Kidney (tissue), 13 donors: ENCODE measurements at regions not wholly inside any gene's neighbourhood (a gene's known extent, or its start where the extent isn't known, plus 50 kb on each side); places are given as distances from the start of the nearest gene placed in this dataset.

Experiments
- DNase-seq, 5 donors: peaks; one replicate each; pipeline ENCODE4 v3.0.0-alpha.2; 2013 to 2020
- FAIRE-seq: peaks from 2 replicates; lab custom pipeline; 2012; peaks lifted over from hg19 to GRCh38; lab: Jason Lieb, UNC
- H3K27ac ChIP-seq, 2 donors: one replicate each; pipeline ENCODE4 v1.7.0; 2013; ENCODE audit warnings: low read depth in 2 of 2, low read length in 2 of 2, inconsistent platforms in 1 of 2
- H3K27me3 ChIP-seq: one replicate; pipeline ENCODE4 v1.7.1; 2013; ENCODE audit warnings: low read length, inconsistent platforms; ENCODE audit not compliant: control insufficient read depth, insufficient read depth
- H3K36me3 ChIP-seq, 3 donors: one replicate each; pipeline versions ENCODE4 v1.7.0 to v1.7.1; 2013; ENCODE audit warnings: low read length in 3 of 3, control low read depth in 1 of 3, inconsistent platforms in 1 of 3; ENCODE audit not compliant: insufficient read depth in 3 of 3, control insufficient read depth in 2 of 3
- H3K4me1 ChIP-seq, 3 donors: one replicate each; pipeline versions ENCODE4 v1.7.0 to v1.7.1; 2013; ENCODE audit warnings: low read length in 3 of 3, inconsistent platforms in 1 of 3, low read depth in 1 of 3; ENCODE audit not compliant: control insufficient read depth in 2 of 3, insufficient read depth in 2 of 3
- H3K4me3 ChIP-seq, 3 donors: one replicate each; pipeline versions ENCODE4 v1.7.0 to v1.8.1; 2013; ENCODE audit warnings: low read length in 3 of 3, control low read depth in 1 of 3, inconsistent platforms in 1 of 3
- H3K9ac ChIP-seq, 3 donors: one replicate each; pipeline versions ENCODE4 v1.7.0 to v1.7.1; 2013; ENCODE audit warnings: low read length in 3 of 3, control low read depth in 1 of 3, inconsistent platforms in 1 of 3
- H3K9me3 ChIP-seq, 3 donors: one replicate each; pipeline versions ENCODE4 v1.7.0 to v1.7.1; 2013; ENCODE audit warnings: low read length in 3 of 3, control low read depth in 1 of 3, inconsistent platforms in 1 of 3; ENCODE audit not compliant: control insufficient read depth in 2 of 3, insufficient read depth in 1 of 3
- CTCF ChIP-seq: IDR thresholded peaks from 3 replicates; pipeline ENCODE4 v1.5.1; 2012; ENCODE audit warnings: mild to moderate bottlenecking, moderate library complexity, borderline replicate concordance; ENCODE audit not compliant: insufficient read depth; ENCODE audit errors: extremely low read depth
- intact Hi-C: fragments of 100-400 bp; cut with DNase I; formaldehyde crosslinking; loops from one replicate; pipeline ENCODE4 v1.11.1; 2022
- donor health status: control.
- donor health status: control.
- donor health status: control.
- donor health status: control.
- donor health status: control.
- donor health status: DM: yes; HTN: yes; CAD: no.
- donor health status: Normal renal cell carcinoma (clear cell type).

- DNase-seq (no peak), FAIRE-seq (no peak)
- H3K4me3 ChIP-seq: no peak overlapping the region
- intact Hi-C loops: no loop called here
- no peak overlapping the region for H3K9ac ChIP-seq
- H3K27me3 ChIP-seq: no peaks in the 10 kb centered on the region
- TF ChIP-seq CTCF: no peak
- H3K9me3 ChIP-seq: no peaks in the 10 kb centered on the region
- no peak overlapping the region for H3K27ac ChIP-seq
- H3K36me3 ChIP-seq: no peaks in the 10 kb centered on the region
- H3K4me1 ChIP-seq: no peaks in the 10 kb centered on the region
Observed at GRCh38 chr15:57849317-57849716, 142.8 kb downstream of the POLR2M start.

- no peak for FAIRE-seq
- Histone ChIP-seq H3K4me3 (no peak overlapping the region), H3K27me3 (no peaks in the 10 kb centered on the region), H3K9ac (no peak overlapping the region), H3K36me3 (no peaks in the 10 kb centered on the region), H3K4me1 (no peaks in the 10 kb centered on the region), H3K27ac (no peak overlapping the region), H3K9me3 (no peaks in the 10 kb centered on the region)
- no peak for DNase-seq
- intact Hi-C loops: loop anchor here (10.0 kb wide), 2 partner anchors 100 to 200 kb away; no protein-coding TSS in a partner anchor
- TF ChIP-seq CTCF: no peak
Observed at GRCh38 chr15:57854531-57854930, 148.0 kb downstream of the POLR2M start.

GRCh38 chr15:57857871-57858270 lies 151.4 kb downstream of the POLR2M start:
- intact Hi-C loops: loop anchor here (10.0 kb wide), 2 partner anchors 103 to 203 kb away; no protein-coding TSS in a partner anchor
- Histone ChIP-seq H3K9ac (no peak overlapping the region), H3K27me3 (no peaks in the 10 kb centered on the region), H3K4me3 (no peak overlapping the region), H3K27ac (no peak overlapping the region), H3K4me1 (no peaks in the 10 kb centered on the region), H3K36me3 (no peaks in the 10 kb centered on the region), H3K9me3 (no peaks in the 10 kb centered on the region)
- TF ChIP-seq CTCF: no peak
- FAIRE-seq (no peak), DNase-seq (no peak)

GRCh38 chr15:57859130-57859685 lies 152.7 kb downstream of the POLR2M start:
- H3K36me3 ChIP-seq: no peaks in the 10 kb centered on the region
- no peaks in the 10 kb centered on the region for H3K9me3 ChIP-seq
- no peak overlapping the region for H3K9ac ChIP-seq
- no peaks in the 10 kb centered on the region for H3K4me1 ChIP-seq
- intact Hi-C loops: loop anchor here (10.0 kb wide), 2 partner anchors 104 to 204 kb away; no protein-coding TSS in a partner anchor
- H3K27me3 ChIP-seq: no peaks in the 10 kb centered on the region
- FAIRE-seq (no peak), DNase-seq (no peak)
- H3K4me3 ChIP-seq: no peak overlapping the region
- no peak for TF ChIP-seq CTCF
- no peak overlapping the region for H3K27ac ChIP-seq
